GM10266 (cell line): ENCODE measurements at regions not wholly inside any gene's neighbourhood (a gene's known extent, or its start where the extent isn't known, plus 50 kb on each side); places are given as distances from the start of the nearest gene placed in this dataset.
"Not testable (repeated sequence)": the region's sequence is repeated elsewhere in the genome, so short reads cannot be mapped to it uniquely, and the experiment has no call there.

Experiments used
- DNase-seq: peaks from one replicate; pipeline ENCODE4 v3.0.0; 2012; ENCODE audit errors: extremely low spot score
- CTCF ChIP-seq: IDR thresholded peaks from 2 replicates; pipeline ENCODE4 v1.5.1; 2012; ENCODE audit warnings: mild to moderate bottlenecking, low read depth; ENCODE audit not compliant: control insufficient read depth, insufficient read depth; ENCODE audit errors: missing control alignments

- not testable (repeated sequence) for DNase-seq
Observed at GRCh38 chr9:85792057-85792456, 50.3 kb upstream of the AGTPBP1 start.

- not testable (repeated sequence) for DNase-seq
Observed at GRCh38 chr9:85802978-85803695, 61.4 kb upstream of the AGTPBP1 start.

GRCh38 chr9:85804847-85805133, 63.0 kb upstream of the AGTPBP1 start:
- DNase-seq, result not testable (repeated sequence)

- peak; percentile 70 for DNase-seq
- TF ChIP-seq CTCF, result peak; percentile 30
Observed at GRCh38 chr9:85805134-85806005, 63.6 kb upstream of the AGTPBP1 start.

GRCh38 chr9:85808329-85808728, 66.6 kb upstream of the AGTPBP1 start:
- not testable (repeated sequence) for DNase-seq

GRCh38 chr9:85813388-85813787, 71.6 kb upstream of the AGTPBP1 start:
- DNase-seq, result not testable (repeated sequence)

GRCh38 chr9:85814800-85815199, 73.0 kb upstream of the AGTPBP1 start:
- DNase-seq, result not testable (repeated sequence)

GRCh38 chr9:85818971-85819370, 77.2 kb upstream of the AGTPBP1 start:
- DNase-seq, result not testable (repeated sequence)
- peak; percentile 37 for TF ChIP-seq CTCF

- not testable (repeated sequence) for DNase-seq
Observed at GRCh38 chr9:85820598-85820997, 78.8 kb upstream of the AGTPBP1 start.

- peak; percentile 9 for TF ChIP-seq CTCF
- DNase-seq, result not testable (repeated sequence)
Observed at GRCh38 chr9:85824949-85825348, 83.2 kb upstream of the AGTPBP1 start.

GRCh38 chr9:85834591-85834990, 92.8 kb upstream of the AGTPBP1 start:
- not testable (repeated sequence) for DNase-seq

- not testable (repeated sequence) for DNase-seq
Observed at GRCh38 chr9:85843949-85844348, 97.0 kb upstream of the NAA35 start.

GRCh38 chr9:85847782-85848181, 93.2 kb upstream of the NAA35 start:
- DNase-seq, result not testable (repeated sequence)
